GM19035 (cell line): ENCODE measurements at regions not wholly inside any gene's neighbourhood (a gene's known extent, or its start where the extent isn't known, plus 50 kb on each side); places are given as distances from the start of the nearest gene placed in this dataset.
"Not testable (repeated sequence)": the region's sequence is repeated elsewhere in the genome, so short reads cannot be mapped to it uniquely, and the experiment has no call there.

Experiments used
- ATAC-seq: cut with Tn5 transposase; IDR thresholded peaks from one replicate; pipeline ENCODE4 v1.9.1; 2021; ENCODE audit not compliant: unreplicated experiment

DNA sequence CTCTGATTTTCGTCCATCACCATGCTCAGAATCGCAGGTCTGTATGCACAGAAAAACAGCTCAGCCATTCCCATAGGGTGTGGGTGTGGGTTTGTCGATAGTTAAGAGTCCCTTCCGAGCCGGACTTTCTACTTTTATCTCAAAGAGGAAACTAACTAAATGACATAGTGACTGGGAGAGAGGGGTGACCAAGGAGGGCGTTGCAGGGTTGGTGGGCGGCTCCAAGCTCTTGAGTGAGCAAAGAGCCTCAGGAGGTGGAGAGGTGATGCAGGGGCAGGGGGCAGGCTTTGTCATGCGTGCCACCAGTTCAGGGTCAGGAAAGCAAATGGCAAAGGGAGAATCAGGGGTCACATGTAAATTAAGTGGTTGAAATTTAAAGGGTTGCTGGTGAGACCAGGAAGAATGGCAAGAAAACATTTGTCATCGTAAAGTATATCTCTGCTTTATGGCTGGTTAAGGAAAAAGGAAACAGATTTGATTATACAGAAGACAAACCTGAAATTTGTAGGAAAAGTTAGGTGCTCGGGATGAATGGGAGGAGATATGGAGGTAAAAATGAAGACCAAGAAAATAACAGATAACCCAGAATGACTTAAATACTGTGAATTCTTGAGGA is 249.0 kb downstream of the SETD4 start:
- ATAC-seq, result no peak

DNA sequence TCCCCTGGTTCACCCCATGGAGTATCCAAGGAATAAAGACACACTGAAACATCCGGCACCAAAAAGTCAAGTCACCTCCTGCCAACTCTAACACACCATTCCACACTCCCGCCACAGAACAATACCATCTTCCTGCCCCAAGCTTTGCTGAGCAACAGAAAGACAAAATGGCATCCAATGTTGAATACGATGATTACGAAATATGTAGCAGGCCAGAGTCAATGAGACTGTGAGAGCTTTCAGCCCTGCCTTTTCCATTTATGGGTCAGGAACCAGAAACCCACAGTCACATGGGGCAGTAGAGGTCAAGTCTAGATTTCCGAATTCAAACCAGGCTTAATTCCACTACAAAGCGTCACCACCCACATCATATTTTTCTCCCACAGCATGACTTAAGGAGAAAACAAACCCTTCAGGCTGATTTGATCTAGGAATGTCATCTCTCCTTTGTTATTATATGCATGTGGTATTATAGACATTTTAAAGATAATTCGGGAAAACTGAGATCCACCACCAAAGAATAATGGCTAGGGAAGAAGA is 249.8 kb downstream of the SETD4 start:
- no peak for ATAC-seq

DNA sequence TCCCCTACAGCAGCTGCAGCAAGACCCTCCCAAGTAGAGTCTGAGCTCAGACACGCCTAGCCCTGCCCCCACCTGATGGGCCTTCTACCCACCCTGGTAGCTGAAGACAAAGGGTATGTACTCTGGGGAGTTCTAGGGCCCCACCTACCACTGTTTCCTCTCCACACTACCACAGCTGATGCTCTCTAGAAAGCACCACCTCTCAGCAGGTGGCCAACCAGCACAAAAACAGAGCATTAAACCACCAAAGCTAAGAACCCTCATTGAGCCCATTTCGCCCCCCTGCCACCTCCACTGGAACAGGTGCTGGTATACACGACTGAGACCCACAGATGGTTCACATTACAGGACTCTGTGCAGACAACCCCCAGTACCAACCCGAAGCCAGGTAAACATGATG is 258.9 kb downstream of the SETD4 start:
- no peak for ATAC-seq

DNA sequence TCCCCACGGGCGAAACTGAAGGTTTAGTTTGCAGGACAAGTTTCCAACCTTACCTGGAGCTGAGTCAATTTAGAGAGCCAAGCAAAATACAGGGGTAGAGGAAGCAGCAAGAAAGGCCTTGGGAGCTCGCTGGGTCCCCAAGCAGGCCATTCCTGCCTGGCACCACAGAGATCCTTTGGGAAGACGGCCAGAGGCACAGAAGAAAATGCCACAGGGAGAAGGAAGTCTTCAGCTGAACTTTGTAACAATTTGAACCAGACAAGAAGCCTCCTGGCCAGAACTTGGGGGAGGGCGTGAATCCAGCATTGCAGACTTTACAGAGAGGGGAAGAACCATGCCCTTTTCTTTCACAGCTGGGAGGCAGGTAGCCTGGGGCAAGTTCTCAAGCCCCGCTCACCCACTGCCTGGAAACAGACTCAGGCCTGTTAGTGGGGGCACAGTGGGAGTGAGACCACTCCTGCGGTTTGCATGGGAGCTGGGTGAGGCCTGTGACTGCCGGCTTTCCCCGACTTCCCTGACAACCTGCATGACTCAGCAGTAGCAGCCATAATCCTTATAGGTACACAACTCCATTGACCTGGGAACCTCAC is 259.4 kb downstream of the SETD4 start:
- ATAC-seq, result not testable (repeated sequence)

DNA sequence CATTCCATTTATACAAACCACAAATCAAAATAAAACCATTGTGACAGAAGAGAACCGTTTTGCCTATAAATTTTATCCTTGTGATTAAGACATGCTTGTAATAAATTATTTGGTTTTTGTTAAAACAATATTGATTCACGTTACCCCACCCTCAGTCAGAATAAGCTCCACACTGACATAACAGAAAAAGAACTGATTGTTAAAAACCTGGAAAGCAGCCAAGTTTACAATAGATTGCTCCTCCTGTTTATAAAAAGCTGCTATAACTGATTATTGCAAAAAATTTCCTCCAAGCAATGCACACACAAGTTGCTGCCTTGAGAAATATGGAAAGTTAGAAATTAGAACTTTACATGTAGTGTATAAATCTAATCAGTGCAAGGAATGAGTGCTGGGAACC is 263.5 kb downstream of the SETD4 start:
- no peak for ATAC-seq

GRCh38 chr21:35794527-35794926 is 265.8 kb downstream of the SETD4 start:
- not testable (repeated sequence) for ATAC-seq

DNA sequence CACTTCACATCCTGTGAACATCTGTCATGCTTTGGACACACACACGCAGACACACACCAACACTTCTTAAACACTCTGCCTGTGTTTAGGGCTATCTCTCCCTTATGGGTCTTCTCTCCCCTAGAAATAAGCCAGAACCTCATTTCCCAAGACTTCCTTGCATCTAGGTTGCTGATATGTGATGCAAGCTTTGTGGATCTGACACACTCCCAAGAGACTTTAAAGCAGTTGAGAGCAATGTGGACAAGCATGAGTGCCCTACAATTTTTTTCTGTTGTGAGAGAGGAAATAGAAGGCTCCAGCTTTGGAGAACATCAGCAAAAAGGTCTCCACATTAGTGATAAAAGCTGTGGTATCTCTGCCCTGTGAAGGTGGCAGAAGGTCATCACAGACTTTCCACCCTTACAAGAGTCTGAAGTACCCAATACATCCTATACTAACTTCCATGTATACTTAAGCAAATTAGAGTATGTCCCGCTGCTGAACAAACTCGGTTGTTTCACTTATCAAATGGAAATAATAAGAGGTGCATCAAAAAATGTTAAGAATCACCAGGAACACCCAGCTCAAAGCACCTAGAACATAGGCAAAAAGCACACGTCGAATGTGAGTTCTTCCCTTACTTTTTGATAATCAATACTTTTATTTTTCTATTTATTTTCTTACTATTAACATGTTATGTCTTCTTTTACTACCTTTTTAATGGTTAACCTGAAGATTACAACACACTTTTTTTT is 267.6 kb downstream of the SETD4 start:
- ATAC-seq, result no peak

GRCh38 chr21:35791541-35792325 is 268.6 kb downstream of the SETD4 start:
- no peak for ATAC-seq

DNA sequence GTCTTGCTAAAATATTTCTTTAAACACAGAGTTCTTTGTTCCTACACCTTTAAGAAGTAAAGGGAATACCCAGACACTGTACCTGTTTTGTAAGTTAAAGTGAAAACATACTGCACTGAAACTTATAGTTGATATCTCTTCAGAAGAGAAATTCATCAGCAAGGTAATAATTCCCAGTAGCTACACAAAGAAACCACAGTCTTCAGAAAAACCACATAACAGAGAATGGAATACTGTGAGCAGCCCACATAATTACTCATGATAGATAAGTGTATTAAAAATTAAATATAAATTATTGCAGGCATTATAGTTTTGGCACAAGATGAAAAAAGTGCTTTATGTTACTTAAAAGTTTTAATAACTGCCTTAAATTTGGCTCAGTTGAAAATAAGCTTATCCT is 276.6 kb downstream of the SETD4 start:
- ATAC-seq, result no peak

DNA sequence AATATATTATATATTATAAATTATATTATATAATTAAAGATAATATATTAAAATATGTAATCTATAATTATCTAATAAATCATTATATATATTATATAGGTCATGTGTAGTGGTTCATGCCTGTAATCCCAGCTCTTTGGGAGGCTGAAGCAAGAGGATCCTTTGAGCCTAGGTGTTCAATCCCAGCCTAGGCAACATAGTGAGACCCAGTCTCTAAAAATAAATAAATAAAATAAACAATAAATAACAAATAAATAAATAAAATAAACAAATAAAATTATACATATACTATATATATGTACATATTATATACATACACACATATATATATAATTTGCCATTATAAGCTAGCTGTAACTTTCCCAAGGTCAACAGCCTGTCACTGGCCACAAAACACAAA is 277.7 kb downstream of the SETD4 start:
- no peak for ATAC-seq

- no peak for ATAC-seq
Observed at GRCh38 chr21:35780983-35781382, 279.3 kb downstream of the SETD4 start.

DNA sequence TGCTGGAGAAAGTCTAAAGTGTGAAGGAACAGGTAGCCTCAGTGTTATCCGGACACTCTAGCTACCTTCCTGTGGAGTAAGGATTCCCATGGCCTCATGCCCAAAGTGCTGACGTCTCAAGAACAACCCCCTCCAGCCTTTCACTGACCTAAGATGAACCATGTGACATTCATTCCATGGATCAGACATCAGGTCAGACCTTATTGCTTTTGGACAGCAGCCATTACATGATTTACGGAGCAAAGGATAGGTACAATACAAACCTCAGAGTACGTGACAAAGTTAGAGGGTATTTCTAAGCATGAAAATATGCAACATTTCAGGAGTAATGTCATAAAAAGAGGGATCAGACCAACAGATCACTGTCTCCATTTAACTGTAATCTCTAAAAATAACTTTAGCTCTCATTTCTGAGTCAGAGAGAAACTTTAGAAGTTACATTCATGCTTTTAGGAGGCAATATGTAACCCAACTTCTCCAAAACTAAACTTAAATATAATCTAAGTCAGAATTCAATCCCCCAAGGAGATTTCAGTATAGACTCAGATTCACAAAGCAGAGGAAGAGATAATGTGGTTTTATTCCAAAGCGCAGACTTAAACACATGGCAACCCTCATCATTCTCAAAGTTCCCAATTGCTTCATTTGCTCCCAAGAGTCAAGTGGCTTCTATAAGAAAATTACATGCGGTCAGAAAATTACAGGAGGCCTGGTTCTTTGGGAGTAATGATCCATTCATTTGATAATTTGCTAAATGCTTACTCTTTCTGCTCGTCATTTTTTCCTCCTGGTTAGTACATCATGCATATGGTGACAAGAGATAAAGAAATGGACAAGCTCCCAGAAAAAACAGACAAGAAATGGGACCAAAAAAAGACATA is 280.4 kb downstream of the SETD4 start:
- no peak for ATAC-seq

DNA sequence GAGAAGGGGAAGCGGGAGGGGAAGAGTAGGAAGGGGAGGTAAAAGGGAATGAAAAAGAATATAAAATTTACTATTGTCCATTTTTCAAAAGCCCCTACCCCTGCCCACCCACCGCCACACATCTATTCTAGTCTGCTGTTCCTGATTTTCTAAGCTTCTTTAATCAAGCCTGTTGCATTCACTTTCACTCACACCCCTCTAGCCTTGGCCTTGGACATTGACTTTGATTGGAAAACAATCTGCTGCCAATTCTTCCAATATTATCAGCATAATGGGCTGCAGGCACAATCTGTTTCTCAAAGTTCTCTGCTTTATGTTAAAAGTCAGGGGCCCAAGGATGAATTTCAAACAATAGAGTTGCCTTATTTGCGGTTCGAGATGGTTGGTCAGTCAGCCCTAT is 281.2 kb downstream of the SETD4 start:
- ATAC-seq, result no peak

- ATAC-seq, result no peak
Observed at GRCh38 chr21:35777081-35777480, 283.2 kb downstream of the SETD4 start.

DNA sequence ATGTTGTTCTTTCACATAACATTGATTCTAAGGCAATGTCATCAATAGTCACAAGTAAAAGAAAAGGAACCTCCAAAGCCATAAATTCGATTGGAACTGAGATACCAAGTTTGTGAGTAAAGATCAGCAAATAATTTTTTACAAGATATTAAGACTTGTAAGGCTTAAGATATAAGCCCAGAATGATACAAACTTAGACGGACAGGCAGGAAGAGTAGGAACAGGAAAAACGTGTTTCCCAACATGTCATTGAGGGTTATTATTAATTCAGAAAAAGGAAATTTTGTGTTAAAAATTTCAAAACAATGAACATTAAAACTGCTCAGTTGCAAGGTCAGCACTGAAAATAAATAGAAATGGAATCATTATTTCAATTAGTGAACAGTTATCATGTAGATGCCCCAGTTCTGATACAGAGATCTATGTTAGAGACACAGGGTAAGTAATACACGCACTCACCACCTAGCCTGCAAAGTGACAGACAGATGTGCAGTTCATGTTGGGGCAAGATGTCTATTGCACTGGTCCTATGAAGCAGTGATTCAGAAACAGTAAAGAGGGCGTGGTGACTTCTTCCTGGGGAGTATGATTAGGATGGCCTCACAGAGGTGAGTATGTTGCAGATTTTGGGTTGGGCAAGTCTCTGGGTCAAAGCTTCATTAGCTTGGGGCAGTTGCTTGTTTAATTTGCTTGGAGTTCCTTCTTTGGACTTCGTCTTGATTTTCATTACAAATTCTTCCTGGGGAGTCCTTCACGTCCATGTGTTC is 284.4 kb downstream of the SETD4 start:
- no peak for ATAC-seq

DNA sequence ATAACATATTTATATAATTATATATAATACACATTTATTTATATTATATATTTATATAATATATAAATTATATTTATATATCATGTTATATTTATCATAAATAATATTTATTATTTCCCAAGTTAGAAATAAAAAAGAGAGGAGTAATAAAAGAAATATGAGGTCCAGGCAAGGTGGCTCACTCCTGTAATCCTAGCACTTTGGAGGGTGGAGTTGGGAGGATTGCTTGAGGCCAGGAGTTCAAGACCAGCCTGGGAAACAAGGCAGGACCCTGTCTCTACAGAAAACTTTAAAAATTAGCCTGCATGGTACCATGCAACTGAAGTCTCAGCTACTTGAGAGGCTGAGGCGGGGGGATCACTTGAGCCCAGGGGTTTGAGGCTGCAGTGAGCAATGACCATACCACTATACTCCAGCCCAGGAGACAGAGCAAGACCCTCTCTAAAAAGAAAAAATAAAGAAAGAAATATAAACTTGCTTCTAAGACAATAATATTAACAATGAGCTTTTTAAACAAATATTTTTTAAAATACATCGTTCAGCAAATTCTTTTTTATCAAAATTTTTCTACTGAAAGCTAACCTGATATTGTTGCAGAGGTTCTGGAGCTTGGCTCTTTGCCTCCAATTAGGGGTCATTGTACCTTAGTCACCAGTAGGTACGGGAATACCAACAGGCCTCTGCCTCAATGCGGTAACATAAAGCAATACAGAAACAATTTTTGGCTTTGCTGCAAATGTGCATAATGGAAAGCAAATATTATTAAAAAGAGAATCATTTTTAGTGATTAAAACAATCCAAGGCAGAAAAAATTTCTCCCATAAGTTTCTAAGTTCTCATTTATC is 290.0 kb downstream of the SETD4 start:
- no peak for ATAC-seq

DNA sequence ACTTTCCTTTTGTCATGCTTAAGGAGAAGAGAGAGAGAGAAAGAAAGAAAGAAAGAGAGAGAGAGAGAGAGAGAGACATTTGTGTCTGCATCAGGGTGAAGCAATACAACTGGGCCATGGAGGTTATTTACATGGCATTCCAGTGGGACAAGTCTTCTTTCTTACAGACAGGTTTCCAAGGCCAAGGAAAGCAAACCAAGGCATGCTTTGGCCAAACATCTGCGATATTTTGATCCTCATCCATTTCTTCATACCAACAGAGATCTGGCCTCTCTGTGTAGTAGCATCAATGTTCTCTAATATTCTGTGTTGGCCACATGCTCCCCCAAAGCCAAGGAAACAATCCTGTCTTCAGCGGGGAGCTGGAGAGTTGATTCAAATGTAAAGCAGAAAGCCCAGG is 292.1 kb downstream of the SETD4 start:
- ATAC-seq, result no peak

DNA sequence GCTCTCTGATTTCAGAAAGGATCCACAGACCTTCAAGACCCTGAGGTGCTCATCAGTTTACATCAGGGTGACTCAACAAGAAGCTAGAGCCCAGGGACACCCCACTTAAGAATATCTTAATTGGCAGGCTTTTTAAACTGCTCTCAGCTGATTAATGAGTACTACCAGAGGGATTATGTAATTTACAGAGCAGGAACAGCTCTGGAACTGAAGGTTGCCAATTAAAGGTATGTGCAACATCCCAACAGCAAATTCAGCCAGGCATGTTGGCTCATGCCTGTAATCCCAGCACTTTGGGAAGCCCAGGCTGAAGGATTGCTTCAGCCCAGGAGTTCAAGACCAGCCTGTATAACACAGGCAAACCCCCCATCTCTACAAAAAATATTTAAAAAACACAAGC is 295.7 kb downstream of the SETD4 start:
- ATAC-seq, result no peak

- ATAC-seq, result no peak
Observed at GRCh38 chr21:35764077-35764476, 296.2 kb downstream of the SETD4 start.
